SK-N-SH (cell line): ENCODE measurements at regions not wholly inside any gene's neighbourhood (a gene's known extent, or its start where the extent isn't known, plus 50 kb on each side); places are given as distances from the start of the nearest gene placed in this dataset.
A peak's percentile ranks its signal among the peaks of the same experiment; 100 is the strongest.

Source experiments
- CTCF ChIA-PET: fragments of 300-600, 350-600 bp; formaldehyde crosslinking; extraction: SDS; loops from one replicate; lab custom pipeline; 2021; lab: Yijun Ruan, JAX
- POLR2A ChIA-PET: fragments of 350-600 bp; sonication (Branson Sonifier 250); formaldehyde crosslinking; extraction: SDS; loops from one replicate; lab custom pipeline; 2020; ENCODE audit warnings: antibody characterized with exemption, inconsistent platforms; lab: Yijun Ruan, JAX
- DNase-seq: peaks from one replicate; pipeline ENCODE4 v3.0.0; 2012
- H2AFZ ChIP-seq: fragments of 200-600 bp; sonication (generic); 2 replicates; pipeline ENCODE4 v1.8.1; 2016; ENCODE audit warnings: antibody characterized with exemption, mild to moderate bottlenecking, low read depth
- H3F3A ChIP-seq: fragments of 200-600 bp; sonication (generic); replicated peaks from 2 replicates; pipeline ENCODE3; 2016; ENCODE audit warnings: antibody characterized with exemption, mild to moderate bottlenecking; ENCODE audit not compliant: insufficient read depth
- H3K27ac ChIP-seq, 2 experiments: fragments of 200-500 bp in 1 of 2; fragments of 200-600 bp in 1 of 2; sonication (Bioruptor generic) in 1 of 2; sonication (generic), shearing (Covaris generic) in 1 of 2; 2 replicates each; pipeline versions ENCODE4 v1.5.1 to v1.6.1; 2014 to 2016; ENCODE audit warnings: low read depth in 2 of 2, inconsistent platforms in 1 of 2, low read length in 1 of 2, mild to moderate bottlenecking in 1 of 2, mixed read lengths in 1 of 2
- H3K27me3 ChIP-seq: fragments of 200-600 bp; sonication (generic), shearing (Covaris generic); 2 replicates; pipeline ENCODE4 v1.6.1; 2016; ENCODE audit warnings: mixed run types; ENCODE audit not compliant: insufficient read depth
- H3K36me3 ChIP-seq, 2 experiments: fragments of 200-500 bp in 1 of 2; fragments of 200-600 bp in 1 of 2; sonication (Bioruptor generic) in 1 of 2; sonication (generic) in 1 of 2; replicated peaks in 1 of 2; 2 replicates each; pipeline versions ENCODE3 to v1.5.1; 2014 to 2016; ENCODE audit warnings: low read length in 1 of 2, mild to moderate bottlenecking in 1 of 2; ENCODE audit not compliant: insufficient read depth in 2 of 2, control insufficient read depth in 1 of 2
- H3K4me1 ChIP-seq, 2 experiments: fragments of 200-500 bp in 1 of 2; fragments of 200-600 bp in 1 of 2; sonication (Bioruptor generic) in 1 of 2; sonication (generic), shearing (Covaris generic) in 1 of 2; 2 replicates each; pipeline versions ENCODE4 v1.5.1 to v1.6.1; 2014 to 2016; ENCODE audit warnings: low read depth in 1 of 2, low read length in 1 of 2, mixed run types in 1 of 2; ENCODE audit not compliant: insufficient read depth in 2 of 2, control insufficient read depth in 1 of 2
- H3K4me2 ChIP-seq: fragments of 200-600 bp; sonication (generic), shearing (Covaris generic); 2 replicates; pipeline ENCODE4 v1.6.1; 2017; ENCODE audit warnings: mixed run types
- H3K4me3 ChIP-seq, 2 experiments: fragments of 200-500 bp in 1 of 2; fragments of 200-600 bp in 1 of 2; sonication (Bioruptor generic) in 1 of 2; sonication (generic), shearing (Covaris generic) in 1 of 2; 2 replicates each; pipeline versions ENCODE4 v1.5.1 to v1.8.1; 2014 to 2016; ENCODE audit warnings: low read depth in 2 of 2, inconsistent platforms in 1 of 2, low read length in 1 of 2, mild to moderate bottlenecking in 1 of 2, mixed read lengths in 1 of 2, moderate library complexity in 1 of 2
- H3K79me2 ChIP-seq: fragments of 200-600 bp; sonication (generic); 2 replicates; pipeline ENCODE4 v1.8.1; 2017; ENCODE audit warnings: mild to moderate bottlenecking; ENCODE audit not compliant: insufficient read depth
- H3K9ac ChIP-seq: fragments of 200-600 bp; sonication (generic); 2 replicates; pipeline ENCODE4 v1.6.1; 2017; ENCODE audit warnings: mixed run types
- H3K9me2 ChIP-seq: fragments of 200-600 bp; sonication (generic); 2 replicates; pipeline ENCODE4 v1.6.1; 2017; ENCODE audit warnings: mixed run types
- H3K9me3 ChIP-seq: fragments of 200-600 bp; sonication (generic); 2 replicates; pipeline ENCODE4 v1.6.1; 2017; ENCODE audit warnings: mixed run types, mild to moderate bottlenecking, moderate library complexity
- H4K20me1 ChIP-seq: fragments of 200-600 bp; sonication (generic); 2 replicates; pipeline ENCODE4 v1.6.1; 2017; ENCODE audit warnings: mild to moderate bottlenecking, mixed run types; ENCODE audit not compliant: insufficient read depth
- CHD2 ChIP-seq: fragments of 150-350 bp; IDR thresholded peaks from 2 replicates; pipeline ENCODE4 v1.6.1; 2018; ENCODE audit warnings: low read length; ENCODE audit not compliant: partially characterized antibody
- ELF1 ChIP-seq: IDR thresholded peaks from 2 replicates; pipeline ENCODE4 v1.4.0; 2012
- EZH2phosphoT487 ChIP-seq: fragments of 200-600 bp; sonication (generic); IDR thresholded peaks from 2 replicates; pipeline ENCODE4 v1.6.1; 2017; ENCODE audit warnings: low read depth, mixed run types, mild to moderate bottlenecking, antibody characterized with exemption, moderate library complexity, borderline replicate concordance
- FOSL2 ChIP-seq: IDR thresholded peaks from 2 replicates; pipeline ENCODE4 v1.4.0; 2012; ENCODE audit warnings: low read depth, mild to moderate bottlenecking, moderate library complexity, borderline replicate concordance
- FOXJ3 ChIP-seq: sonication (generic); formaldehyde crosslinking; IDR thresholded peaks from 2 replicates; pipeline ENCODE4 v1.5.1; 2020; ENCODE audit warnings: mild to moderate bottlenecking, missing genetic modification reagents
- GABPA ChIP-seq: IDR thresholded peaks from 2 replicates; pipeline ENCODE4 v1.4.0; 2012; ENCODE audit warnings: low read depth, mild to moderate bottlenecking
- JUND ChIP-seq: IDR thresholded peaks from 2 replicates; pipeline ENCODE4 v1.4.0; 2012
- NFIC ChIP-seq: IDR thresholded peaks from 2 replicates; pipeline ENCODE4 v1.4.0; 2012; ENCODE audit warnings: borderline replicate concordance
- NRF1 ChIP-seq: IDR thresholded peaks from 2 replicates; pipeline ENCODE4 v1.6.1; 2012; ENCODE audit warnings: low read depth, mild to moderate bottlenecking, low read length
- POLR2AphosphoS5 ChIP-seq: IDR thresholded peaks from 2 replicates; pipeline ENCODE4 v1.6.1; 2012; ENCODE audit warnings: low read depth, low read length
- RAD21 ChIP-seq: IDR thresholded peaks from 2 replicates; pipeline ENCODE4 v1.6.1; 2012; ENCODE audit warnings: mild to moderate bottlenecking, low read length
- RFX5 ChIP-seq: IDR thresholded peaks from 2 replicates; pipeline ENCODE4 v1.6.1; 2012; ENCODE audit warnings: mild to moderate bottlenecking, improper control_type of control experiment, low read length
- SMC3 ChIP-seq: IDR thresholded peaks from 2 replicates; pipeline ENCODE4 v1.6.1; 2012; ENCODE audit warnings: low read depth, low read length, improper control_type of control experiment
- TCF12 ChIP-seq: IDR thresholded peaks from 2 replicates; pipeline ENCODE4 v1.4.0; 2012
- TEAD4 ChIP-seq: IDR thresholded peaks from 2 replicates; pipeline ENCODE4 v1.4.0; 2012; ENCODE audit warnings: mild to moderate bottlenecking, borderline replicate concordance; ENCODE audit not compliant: insufficient read depth
- USF1 ChIP-seq: IDR thresholded peaks from 2 replicates; pipeline ENCODE4 v1.4.0; 2012; ENCODE audit warnings: low read depth, borderline replicate concordance
- YY1 ChIP-seq: IDR thresholded peaks from 2 replicates; pipeline ENCODE4 v1.4.0; 2012; ENCODE audit warnings: low read depth, mild to moderate bottlenecking
- WGBS: methylation state at CpG from one replicate; pipeline ENCODE4 v1.1.6; 2017; ENCODE audit warnings: low lambda C conversion rate; 5-methylcytosine and 5-hydroxymethylcytosine counted together
- TF ChIP-seq, protein P1 (sequence below): IDR thresholded peaks from 2 replicates; pipeline ENCODE4; 2012
- TF ChIP-seq, protein P2 (sequence below): IDR thresholded peaks from 2 replicates; pipeline ENCODE4 v1.4.0; 2012; ENCODE audit warnings: low read depth, borderline replicate concordance

GRCh38 chr2:235314371-235314930 is 179.4 kb upstream of the AGAP1 start:
- H3K79me2 ChIP-seq: no peaks in the 10 kb centered on the region
- H4K20me1 ChIP-seq: no peaks in the 10 kb centered on the region
- no peak overlapping the region for H2AFZ ChIP-seq
- TF ChIP-seq RAD21: peak; percentile 9; the same call in 1 of the 2 replicates
- no peak for TF ChIP-seq USF1
- no peak overlapping the region for H3K27ac ChIP-seq
- no peak overlapping the region for H3K4me3 ChIP-seq
- no peaks in the 10 kb centered on the region for H3K36me3 ChIP-seq
- DNase-seq: peak; percentile 39
- H3F3A ChIP-seq: no peaks in the 10 kb centered on the region
- H3K9me2 ChIP-seq: no peaks in the 10 kb centered on the region
- no peak overlapping the region for H3K4me2 ChIP-seq
- H3K9ac ChIP-seq: no peak overlapping the region
- ChIA-PET CTCF (interaction anchor here (1.2 to 1.3 kb wide), 2 partner anchors 197 to 279 kb away, joined by 3 read pairs; no protein-coding TSS in a partner anchor), POLR2A (no interaction called here)
- no peaks in the 10 kb centered on the region for H3K9me3 ChIP-seq
- H3K27me3 ChIP-seq: no peaks in the 10 kb centered on the region
- peaks cover 0 to 10% of the 10 kb centered on the region in 2 experiments; a peak in 1 of 4 replicates for H3K4me1 ChIP-seq
- WGBS: 45% methylated on average over 7 of the region's 11 CpGs

GRCh38 chr2:235319095-235319494 is 174.7 kb upstream of the AGAP1 start:
- H2AFZ ChIP-seq: no peak overlapping the region
- H3K4me3 ChIP-seq: no peak overlapping the region
- H3K79me2 ChIP-seq: no peaks in the 10 kb centered on the region
- no peaks in the 10 kb centered on the region for H3K9me2 ChIP-seq
- peaks cover 0 to 8% of the 10 kb centered on the region in 2 experiments; a peak in 1 of 4 replicates for H3K4me1 ChIP-seq
- TF ChIP-seq GABPA (no peak), FOSL2 (no peak), YY1 (no peak), CHD2 (no peak), FOXJ3 (no peak), ELF1 (no peak), NRF1 (no peak), POLR2AphosphoS5 (no peak), JUND (no peak), RFX5 (no peak), TEAD4 (no peak), SMC3 (no peak), EZH2phosphoT487 (no peak), TCF12 (no peak), NFIC (no peak), RAD21 (no peak)
- TF ChIP-seq, protein P1, sequence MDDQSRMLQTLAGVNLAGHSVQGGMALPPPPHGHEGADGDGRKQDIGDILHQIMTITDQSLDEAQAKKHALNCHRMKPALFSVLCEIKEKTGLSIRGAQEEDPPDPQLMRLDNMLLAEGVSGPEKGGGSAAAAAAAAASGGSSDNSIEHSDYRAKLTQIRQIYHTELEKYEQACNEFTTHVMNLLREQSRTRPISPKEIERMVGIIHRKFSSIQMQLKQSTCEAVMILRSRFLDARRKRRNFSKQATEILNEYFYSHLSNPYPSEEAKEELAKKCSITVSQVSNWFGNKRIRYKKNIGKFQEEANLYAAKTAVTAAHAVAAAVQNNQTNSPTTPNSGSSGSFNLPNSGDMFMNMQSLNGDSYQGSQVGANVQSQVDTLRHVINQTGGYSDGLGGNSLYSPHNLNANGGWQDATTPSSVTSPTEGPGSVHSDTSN: no peak
- TF ChIP-seq, protein P2, sequence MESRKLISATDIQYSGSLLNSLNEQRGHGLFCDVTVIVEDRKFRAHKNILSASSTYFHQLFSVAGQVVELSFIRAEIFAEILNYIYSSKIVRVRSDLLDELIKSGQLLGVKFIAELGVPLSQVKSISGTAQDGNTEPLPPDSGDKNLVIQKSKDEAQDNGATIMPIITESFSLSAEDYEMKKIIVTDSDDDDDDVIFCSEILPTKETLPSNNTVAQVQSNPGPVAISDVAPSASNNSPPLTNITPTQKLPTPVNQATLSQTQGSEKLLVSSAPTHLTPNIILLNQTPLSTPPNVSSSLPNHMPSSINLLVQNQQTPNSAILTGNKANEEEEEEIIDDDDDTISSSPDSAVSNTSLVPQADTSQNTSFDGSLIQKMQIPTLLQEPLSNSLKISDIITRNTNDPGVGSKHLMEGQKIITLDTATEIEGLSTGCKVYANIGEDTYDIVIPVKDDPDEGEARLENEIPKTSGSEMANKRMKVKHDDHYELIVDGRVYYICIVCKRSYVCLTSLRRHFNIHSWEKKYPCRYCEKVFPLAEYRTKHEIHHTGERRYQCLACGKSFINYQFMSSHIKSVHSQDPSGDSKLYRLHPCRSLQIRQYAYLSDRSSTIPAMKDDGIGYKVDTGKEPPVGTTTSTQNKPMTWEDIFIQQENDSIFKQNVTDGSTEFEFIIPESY: no peak
- TF ChIP-seq, all 33 proteins: peak for 0
- H3F3A ChIP-seq: no peaks in the 10 kb centered on the region
- POLR2A ChIA-PET: interaction anchor here (0.6 kb wide), 1 partner anchor 10 kb away, joined by 3 read pairs; no protein-coding TSS in a partner anchor
- 37% methylated on average over 4 of the region's 4 CpGs for WGBS
- H3K27me3 ChIP-seq: no peaks in the 10 kb centered on the region; the same call in 1 of the 2 replicates
- H3K36me3 ChIP-seq: no peaks in the 10 kb centered on the region
- no peak overlapping the region for H3K27ac ChIP-seq
- no peak overlapping the region for H3K9ac ChIP-seq
- no peaks in the 10 kb centered on the region for H4K20me1 ChIP-seq
- no peak for DNase-seq
- H3K9me3 ChIP-seq: no peaks in the 10 kb centered on the region
- CTCF ChIA-PET: interaction anchor here (1.4 kb wide), 1 partner anchor 184 kb away, joined by 4 read pairs; no protein-coding TSS in a partner anchor
- H3K4me2 ChIP-seq: no peak overlapping the region
